Neural cell (in vitro differentiated cells): ENCODE measurements at regions not wholly inside any gene's neighbourhood (a gene's known extent, or its start where the extent isn't known, plus 50 kb on each side); places are given as distances from the start of the nearest gene placed in this dataset.

Source experiments
- H2AFZ ChIP-seq: fragments of 200-600, 300-800 bp; sonication (generic), shearing (Covaris generic); 2 replicates; pipeline ENCODE4 v1.6.0; 2014; ENCODE audit warnings: low read depth, mild to moderate bottlenecking, antibody characterized with exemption, low read length, moderate library complexity
- H3F3A ChIP-seq: fragments of 200-600 bp; shearing (Covaris generic); 2 replicates; pipeline ENCODE4 v1.6.1; 2016; ENCODE audit warnings: mild to moderate bottlenecking, moderate library complexity, mixed read lengths, antibody characterized with exemption, low read length; ENCODE audit not compliant: insufficient read depth, poor library complexity, severe bottlenecking
- H3K27ac ChIP-seq: fragments of 200-600, 300-800 bp; sonication (generic), shearing (Covaris generic); 2 replicates; pipeline ENCODE4 v1.5.1; 2014; ENCODE audit warnings: mild to moderate bottlenecking, low read length, moderate library complexity
- H3K27me3 ChIP-seq: fragments of 300-800, 200-600 bp; sonication (generic), shearing (Covaris generic); 2 replicates; pipeline ENCODE4 v1.6.0; 2014; ENCODE audit warnings: mild to moderate bottlenecking, low read depth, low read length, moderate library complexity; ENCODE audit not compliant: insufficient read depth
- H3K36me3 ChIP-seq: fragments of 300-800, 200-600 bp; sonication (generic), shearing (Covaris generic); 2 replicates; pipeline ENCODE4 v1.5.1; 2014; ENCODE audit warnings: mild to moderate bottlenecking, antibody characterized with exemption, low read length, moderate library complexity; ENCODE audit not compliant: insufficient read depth
- H3K4me2 ChIP-seq: fragments of 300-800, 200-600 bp; sonication (generic), shearing (Covaris generic); 2 replicates; pipeline ENCODE4 v1.6.0; 2014; ENCODE audit warnings: mild to moderate bottlenecking, low read length
- H3K4me3 ChIP-seq: fragments of 300-800, 200-600 bp; sonication (generic), shearing (Covaris generic); 2 replicates; pipeline ENCODE4 v1.5.1; 2014; ENCODE audit warnings: mild to moderate bottlenecking, low read length, moderate library complexity
- H3K79me2 ChIP-seq: fragments of 200-600 bp; shearing (Covaris generic); replicated peaks from 2 replicates; pipeline ENCODE4 v1.6.0; 2014; ENCODE audit warnings: mild to moderate bottlenecking, low read length, moderate library complexity; ENCODE audit not compliant: insufficient read depth
- H3K9ac ChIP-seq: fragments of 300-800, 200-600 bp; sonication (generic), shearing (Covaris generic); 2 replicates; pipeline ENCODE4 v1.6.1; 2016; ENCODE audit warnings: mild to moderate bottlenecking, low read length, mixed read lengths
- H3K9me2 ChIP-seq: fragments of 200-600 bp; shearing (Covaris generic); 2 replicates; pipeline ENCODE4 v1.6.1; 2016; ENCODE audit warnings: mild to moderate bottlenecking, low read length, mixed read lengths; ENCODE audit not compliant: insufficient read depth
- H3K9me3 ChIP-seq: fragments of 200-600, 300-800 bp; sonication (generic), shearing (Covaris generic); 2 replicates; pipeline ENCODE4 v1.6.1; 2016; ENCODE audit warnings: mild to moderate bottlenecking, mixed run types, low read length, moderate library complexity, mixed read lengths
- H4K20me1 ChIP-seq: fragments of 200-600 bp; shearing (Covaris generic); 2 replicates; pipeline ENCODE4 v1.6.1; 2016; ENCODE audit warnings: mild to moderate bottlenecking, mixed run types; ENCODE audit not compliant: insufficient read depth
- EP300 ChIP-seq: fragments of 450-650 bp; conservative IDR thresholded peaks from 2 replicates; pipeline ENCODE4 v1.6.1; 2014; ENCODE audit warnings: antibody characterized with exemption, mild to moderate bottlenecking, moderate library complexity; ENCODE audit not compliant: poor library complexity, severe bottlenecking
- EZH2 ChIP-seq: fragments of 200-600, 300-800 bp; shearing (Covaris generic), sonication (generic); IDR thresholded peaks from 2 replicates; pipeline ENCODE4 v1.6.1; 2014; ENCODE audit warnings: antibody characterized with exemption, low read length, borderline replicate concordance, mild to moderate bottlenecking; ENCODE audit not compliant: insufficient read depth, poor library complexity, severe bottlenecking
- MXI1 ChIP-seq: fragments of 450-650 bp; conservative IDR thresholded peaks from 2 replicates; pipeline ENCODE4 v1.6.1; 2014; ENCODE audit warnings: antibody characterized with exemption, mild to moderate bottlenecking; ENCODE audit not compliant: poor library complexity, severe bottlenecking
- POLR2AphosphoS5 ChIP-seq: IDR thresholded peaks from 2 replicates; pipeline ENCODE4 v1.6.1; 2012
- RAD21 ChIP-seq: fragments of 450-650 bp; conservative IDR thresholded peaks from 2 replicates; pipeline ENCODE4 v1.6.1; 2014; ENCODE audit warnings: antibody characterized with exemption, mild to moderate bottlenecking, moderate library complexity
- SMC3 ChIP-seq: fragments of 450-650 bp; conservative IDR thresholded peaks from 2 replicates; pipeline ENCODE4 v1.6.1; 2014; ENCODE audit warnings: antibody characterized with exemption, mild to moderate bottlenecking, moderate library complexity; ENCODE audit not compliant: poor library complexity
- TAF1 ChIP-seq: IDR thresholded peaks from 2 replicates; pipeline ENCODE4 v1.6.1; 2012; ENCODE audit warnings: low read depth
- TF ChIP-seq, protein P1 (sequence below): fragments of 450-650 bp; IDR thresholded peaks from 2 replicates; pipeline ENCODE4 v1.5.1; 2014; ENCODE audit warnings: antibody characterized with exemption, mild to moderate bottlenecking, moderate library complexity; ENCODE audit not compliant: poor library complexity, severe bottlenecking
- TF ChIP-seq, protein P2 (sequence below): IDR thresholded peaks from 2 replicates; pipeline ENCODE4 v1.6.1; 2012; ENCODE audit warnings: borderline replicate concordance

GRCh38 chr9:83154087-83154736 is 91.3 kb upstream of the RASEF start:
- TF ChIP-seq, protein P1, sequence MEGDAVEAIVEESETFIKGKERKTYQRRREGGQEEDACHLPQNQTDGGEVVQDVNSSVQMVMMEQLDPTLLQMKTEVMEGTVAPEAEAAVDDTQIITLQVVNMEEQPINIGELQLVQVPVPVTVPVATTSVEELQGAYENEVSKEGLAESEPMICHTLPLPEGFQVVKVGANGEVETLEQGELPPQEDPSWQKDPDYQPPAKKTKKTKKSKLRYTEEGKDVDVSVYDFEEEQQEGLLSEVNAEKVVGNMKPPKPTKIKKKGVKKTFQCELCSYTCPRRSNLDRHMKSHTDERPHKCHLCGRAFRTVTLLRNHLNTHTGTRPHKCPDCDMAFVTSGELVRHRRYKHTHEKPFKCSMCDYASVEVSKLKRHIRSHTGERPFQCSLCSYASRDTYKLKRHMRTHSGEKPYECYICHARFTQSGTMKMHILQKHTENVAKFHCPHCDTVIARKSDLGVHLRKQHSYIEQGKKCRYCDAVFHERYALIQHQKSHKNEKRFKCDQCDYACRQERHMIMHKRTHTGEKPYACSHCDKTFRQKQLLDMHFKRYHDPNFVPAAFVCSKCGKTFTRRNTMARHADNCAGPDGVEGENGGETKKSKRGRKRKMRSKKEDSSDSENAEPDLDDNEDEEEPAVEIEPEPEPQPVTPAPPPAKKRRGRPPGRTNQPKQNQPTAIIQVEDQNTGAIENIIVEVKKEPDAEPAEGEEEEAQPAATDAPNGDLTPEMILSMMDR, result no peak
- TF ChIP-seq POLR2AphosphoS5 (no peak), RAD21 (no peak), MXI1 (no peak), EP300 (no peak), EZH2 (no peak), SMC3 (no peak), TAF1 (no peak)
- TF ChIP-seq, protein P2, sequence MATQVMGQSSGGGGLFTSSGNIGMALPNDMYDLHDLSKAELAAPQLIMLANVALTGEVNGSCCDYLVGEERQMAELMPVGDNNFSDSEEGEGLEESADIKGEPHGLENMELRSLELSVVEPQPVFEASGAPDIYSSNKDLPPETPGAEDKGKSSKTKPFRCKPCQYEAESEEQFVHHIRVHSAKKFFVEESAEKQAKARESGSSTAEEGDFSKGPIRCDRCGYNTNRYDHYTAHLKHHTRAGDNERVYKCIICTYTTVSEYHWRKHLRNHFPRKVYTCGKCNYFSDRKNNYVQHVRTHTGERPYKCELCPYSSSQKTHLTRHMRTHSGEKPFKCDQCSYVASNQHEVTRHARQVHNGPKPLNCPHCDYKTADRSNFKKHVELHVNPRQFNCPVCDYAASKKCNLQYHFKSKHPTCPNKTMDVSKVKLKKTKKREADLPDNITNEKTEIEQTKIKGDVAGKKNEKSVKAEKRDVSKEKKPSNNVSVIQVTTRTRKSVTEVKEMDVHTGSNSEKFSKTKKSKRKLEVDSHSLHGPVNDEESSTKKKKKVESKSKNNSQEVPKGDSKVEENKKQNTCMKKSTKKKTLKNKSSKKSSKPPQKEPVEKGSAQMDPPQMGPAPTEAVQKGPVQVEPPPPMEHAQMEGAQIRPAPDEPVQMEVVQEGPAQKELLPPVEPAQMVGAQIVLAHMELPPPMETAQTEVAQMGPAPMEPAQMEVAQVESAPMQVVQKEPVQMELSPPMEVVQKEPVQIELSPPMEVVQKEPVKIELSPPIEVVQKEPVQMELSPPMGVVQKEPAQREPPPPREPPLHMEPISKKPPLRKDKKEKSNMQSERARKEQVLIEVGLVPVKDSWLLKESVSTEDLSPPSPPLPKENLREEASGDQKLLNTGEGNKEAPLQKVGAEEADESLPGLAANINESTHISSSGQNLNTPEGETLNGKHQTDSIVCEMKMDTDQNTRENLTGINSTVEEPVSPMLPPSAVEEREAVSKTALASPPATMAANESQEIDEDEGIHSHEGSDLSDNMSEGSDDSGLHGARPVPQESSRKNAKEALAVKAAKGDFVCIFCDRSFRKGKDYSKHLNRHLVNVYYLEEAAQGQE, result no peak
- Histone ChIP-seq H3K9ac (no peak overlapping the region), H2AFZ (no peak overlapping the region), H3K27ac (no peak overlapping the region), H3K9me3 (no peaks in the 10 kb centered on the region), H3K79me2 (no peaks in the 10 kb centered on the region), H3F3A (no peaks in the 10 kb centered on the region), H3K4me2 (no peak overlapping the region), H3K4me3 (no peak overlapping the region), H4K20me1 (no peaks in the 10 kb centered on the region), H3K9me2 (no peaks in the 10 kb centered on the region), H3K36me3 (no peaks in the 10 kb centered on the region), H3K27me3 (no peaks in the 10 kb centered on the region)

DNA sequence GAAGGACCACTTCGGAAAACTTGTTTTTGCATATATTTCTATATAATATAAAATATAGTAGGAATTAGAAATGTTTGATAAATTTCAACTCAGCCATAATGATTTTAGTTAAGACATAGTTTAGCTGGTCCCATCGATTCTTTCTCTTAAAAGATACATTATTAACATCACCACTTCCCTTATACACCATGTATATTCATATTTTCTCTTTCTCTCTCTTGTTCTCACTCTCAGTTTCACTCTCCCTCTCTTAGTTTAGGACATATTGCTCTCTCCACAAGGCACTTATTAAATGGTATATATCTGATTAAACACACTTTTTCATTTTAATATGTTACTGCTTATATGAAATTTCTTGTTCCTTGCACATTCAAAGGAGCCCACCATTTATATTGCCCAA is 90.1 kb upstream of the RASEF start:
- TF ChIP-seq, protein P2, result no peak
- TF ChIP-seq RAD21 (no peak), TAF1 (no peak), EZH2 (no peak), MXI1 (no peak), SMC3 (no peak), POLR2AphosphoS5 (no peak), EP300 (no peak)
- TF ChIP-seq, protein P1, result no peak
- no peaks in the 10 kb centered on the region for H3K9me2 ChIP-seq
- no peak overlapping the region for H3K4me3 ChIP-seq
- no peak overlapping the region for H3K9ac ChIP-seq
- no peaks in the 10 kb centered on the region for H4K20me1 ChIP-seq
- no peaks in the 10 kb centered on the region for H3F3A ChIP-seq
- no peaks in the 10 kb centered on the region for H3K36me3 ChIP-seq
- H3K27ac ChIP-seq, result no peak overlapping the region
- H3K79me2 ChIP-seq, result no peaks in the 10 kb centered on the region
- H3K4me2 ChIP-seq, result no peak overlapping the region
- H3K27me3 ChIP-seq, result no peaks in the 10 kb centered on the region
- H2AFZ ChIP-seq, result no peak overlapping the region
- no peaks in the 10 kb centered on the region for H3K9me3 ChIP-seq
